Fibroblast of pulmonary artery (primary cell): ENCODE measurements at regions not wholly inside any gene's neighbourhood (a gene's known extent, or its start where the extent isn't known, plus 50 kb on each side); places are given as distances from the start of the nearest gene placed in this dataset.
A peak's percentile ranks its signal among the peaks of the same experiment; 100 is the strongest.

Source experiments
- DNase-seq: peaks from one replicate; pipeline ENCODE4 v3.0.0-alpha.2; 2010; ENCODE audit warnings: low read depth
- H3K4me3 ChIP-seq: replicated peaks from 2 replicates; pipeline ENCODE4 v1.5.1; 2011; ENCODE audit warnings: low read depth, mild to moderate bottlenecking, control low read depth, low read length, moderate library complexity
- TF ChIP-seq, protein P1 (sequence below): IDR thresholded peaks from 2 replicates; pipeline ENCODE4 v1.5.1; 2011; ENCODE audit warnings: mild to moderate bottlenecking, control low read depth, low read length, inconsistent platforms; ENCODE audit errors: missing control alignments

DNA sequence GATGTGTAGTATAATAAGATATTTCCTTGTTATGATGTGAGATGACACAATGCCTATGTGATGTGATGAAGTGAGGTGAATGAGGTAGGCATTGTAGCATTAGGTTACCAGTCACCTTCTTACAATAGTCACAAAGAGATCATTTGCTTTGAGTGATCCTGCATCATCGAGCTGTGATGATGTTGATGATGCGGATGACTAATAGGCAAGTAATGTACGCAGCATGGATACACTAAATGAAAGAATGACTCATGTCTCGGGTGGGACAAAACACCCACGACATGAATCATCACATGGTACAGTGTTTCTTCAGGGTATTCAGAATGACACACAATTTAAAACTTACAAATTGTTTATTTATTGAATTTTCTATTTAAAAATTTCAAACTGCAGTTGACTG is 806.3 kb upstream of the GJE1 start:
- H3K4me3 ChIP-seq, result peak overlapping the region; percentile 36
- TF ChIP-seq, protein P1, sequence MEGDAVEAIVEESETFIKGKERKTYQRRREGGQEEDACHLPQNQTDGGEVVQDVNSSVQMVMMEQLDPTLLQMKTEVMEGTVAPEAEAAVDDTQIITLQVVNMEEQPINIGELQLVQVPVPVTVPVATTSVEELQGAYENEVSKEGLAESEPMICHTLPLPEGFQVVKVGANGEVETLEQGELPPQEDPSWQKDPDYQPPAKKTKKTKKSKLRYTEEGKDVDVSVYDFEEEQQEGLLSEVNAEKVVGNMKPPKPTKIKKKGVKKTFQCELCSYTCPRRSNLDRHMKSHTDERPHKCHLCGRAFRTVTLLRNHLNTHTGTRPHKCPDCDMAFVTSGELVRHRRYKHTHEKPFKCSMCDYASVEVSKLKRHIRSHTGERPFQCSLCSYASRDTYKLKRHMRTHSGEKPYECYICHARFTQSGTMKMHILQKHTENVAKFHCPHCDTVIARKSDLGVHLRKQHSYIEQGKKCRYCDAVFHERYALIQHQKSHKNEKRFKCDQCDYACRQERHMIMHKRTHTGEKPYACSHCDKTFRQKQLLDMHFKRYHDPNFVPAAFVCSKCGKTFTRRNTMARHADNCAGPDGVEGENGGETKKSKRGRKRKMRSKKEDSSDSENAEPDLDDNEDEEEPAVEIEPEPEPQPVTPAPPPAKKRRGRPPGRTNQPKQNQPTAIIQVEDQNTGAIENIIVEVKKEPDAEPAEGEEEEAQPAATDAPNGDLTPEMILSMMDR, result no peak
- DNase-seq, result peak; percentile 97

DNA sequence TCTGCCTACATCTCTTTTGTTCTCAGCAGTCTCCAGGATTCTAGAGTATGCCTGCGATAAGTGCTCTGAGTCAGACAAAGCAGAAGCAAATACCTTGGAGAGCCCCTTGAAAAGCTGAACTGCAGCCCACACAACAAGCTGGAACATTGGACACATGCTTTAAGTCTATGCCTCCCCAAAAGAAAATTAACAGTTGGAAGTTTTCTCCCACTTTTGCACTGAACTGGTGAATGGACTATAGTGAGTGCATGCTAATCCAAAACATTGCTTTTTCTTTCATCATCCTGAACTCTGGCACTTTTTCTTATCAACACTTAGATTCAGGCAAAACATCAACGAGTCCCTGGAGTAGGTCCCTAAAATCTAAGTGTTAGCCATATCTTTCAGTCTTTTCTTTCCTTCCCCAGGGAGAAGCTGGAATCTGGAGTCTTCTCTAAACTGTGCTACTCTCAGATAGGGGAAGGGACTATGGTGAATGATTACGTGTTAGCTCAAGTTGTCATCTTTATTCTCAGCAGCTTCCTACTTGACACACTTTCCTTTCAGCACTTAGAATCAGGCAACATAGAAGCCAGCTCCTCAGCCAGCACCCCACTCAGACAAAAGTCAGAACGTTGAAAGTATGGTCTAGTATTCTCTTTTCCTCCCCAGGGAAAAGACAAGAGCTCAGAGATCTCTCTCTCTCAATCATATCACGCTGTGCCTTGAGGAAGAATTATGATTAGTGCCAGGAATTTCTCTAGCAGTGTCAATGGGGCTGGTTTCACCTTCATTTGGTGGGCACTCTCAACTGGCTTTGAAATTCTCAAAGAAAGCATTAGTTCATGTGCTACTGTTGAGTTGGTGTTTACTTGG is 811.0 kb upstream of the GJE1 start:
- peak; percentile 53 for DNase-seq

DNA sequence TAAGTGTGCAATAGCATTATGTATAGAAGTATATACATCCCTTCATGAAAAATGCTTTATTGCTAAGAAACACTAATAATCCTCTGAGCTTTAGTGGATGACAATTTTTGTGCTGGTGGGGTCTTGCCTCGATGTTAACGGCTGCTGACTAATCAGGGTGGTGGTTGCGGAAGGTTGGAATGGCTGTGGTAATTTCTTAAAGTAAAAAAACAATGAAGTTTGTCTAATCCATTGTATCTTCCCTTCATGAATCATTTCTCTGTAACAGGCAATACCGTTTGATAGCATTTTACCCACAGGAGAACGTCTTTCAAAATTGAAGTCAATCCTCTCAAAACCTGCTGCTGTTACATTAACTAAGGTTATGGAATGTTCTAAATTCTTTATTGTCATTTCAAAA is 816.5 kb upstream of the GJE1 start:
- DNase-seq, result no peak
- TF ChIP-seq, protein P1, result no peak
- H3K4me3 ChIP-seq, result no peak overlapping the region

More for the DNA sequence above, 811.0 kb upstream of the GJE1 start:
- TF ChIP-seq, protein P1, result no peak
- no peak overlapping the region for H3K4me3 ChIP-seq

DNA sequence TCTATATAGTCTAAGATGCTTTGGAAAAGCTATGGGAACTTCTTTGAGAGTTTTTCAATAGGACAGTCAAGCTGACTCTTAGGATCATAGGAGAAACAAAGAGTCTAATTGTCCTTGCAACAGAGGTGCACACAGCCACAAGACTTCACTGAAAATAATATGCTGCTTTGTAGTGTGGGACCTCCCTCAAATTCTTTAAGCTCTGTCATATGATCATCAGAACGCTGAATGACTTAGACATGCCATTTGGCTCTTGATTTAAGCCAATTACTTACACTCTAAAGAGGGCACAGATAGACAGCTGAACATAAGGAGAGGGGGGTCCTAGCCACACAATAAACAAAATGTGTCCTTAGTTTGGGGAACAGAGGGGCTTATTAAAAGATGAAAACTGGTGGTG is 818.7 kb upstream of the GJE1 start:
- TF ChIP-seq, protein P1, result no peak
- H3K4me3 ChIP-seq, result no peak overlapping the region
- DNase-seq, result no peak

DNA sequence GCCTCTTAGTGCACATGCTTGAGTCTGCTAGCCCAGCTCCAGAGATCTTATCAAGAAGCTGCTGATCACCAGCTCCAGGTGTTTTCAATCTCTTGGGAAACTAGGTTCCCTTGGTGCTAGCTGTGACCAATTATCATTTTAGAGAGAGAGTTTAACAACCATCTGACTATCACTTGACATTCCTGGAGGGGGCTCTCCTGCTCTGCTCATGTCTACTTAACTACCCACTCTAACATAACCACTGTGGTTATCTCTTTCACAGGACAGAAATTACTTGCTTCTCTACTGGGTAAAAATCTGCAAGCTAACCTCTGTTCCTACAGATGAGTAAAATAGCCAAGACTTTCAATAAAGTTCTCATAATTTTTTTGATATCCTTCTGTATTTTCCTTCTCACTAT is 823.4 kb upstream of the GJE1 start:
- DNase-seq, result peak; percentile 14
- TF ChIP-seq, protein P1, result no peak
- no peak overlapping the region for H3K4me3 ChIP-seq

DNA sequence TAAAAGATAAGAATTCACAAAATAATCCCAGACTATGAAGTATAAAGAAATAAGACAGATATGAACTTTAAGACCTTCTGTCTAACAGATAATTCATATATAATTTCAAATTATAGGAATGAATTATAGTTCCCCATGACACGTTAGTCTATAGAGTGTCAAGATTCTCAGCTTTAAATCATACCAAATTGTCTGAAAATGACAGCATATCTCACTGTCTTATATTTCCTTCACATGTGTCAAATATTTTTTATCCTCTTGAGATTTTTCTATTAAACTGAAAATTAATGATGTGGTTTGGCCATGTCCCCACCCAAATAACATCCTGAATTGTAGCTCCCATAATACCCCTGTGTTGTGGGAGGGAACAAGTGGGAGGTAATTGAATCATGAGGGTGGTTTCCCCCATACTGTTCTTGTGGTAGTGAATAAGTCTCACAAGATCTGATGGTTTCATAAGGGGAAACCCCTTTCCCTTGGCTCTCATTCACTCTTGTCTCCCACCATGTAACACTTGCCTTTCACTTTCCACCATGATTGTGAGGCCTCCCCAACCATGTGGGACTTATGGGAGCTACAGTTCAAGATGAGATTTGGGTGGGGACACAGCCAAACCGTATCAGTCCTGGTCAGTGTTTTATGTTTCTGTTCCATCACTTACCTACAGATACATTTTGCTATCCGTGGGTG is 825.3 kb upstream of the GJE1 start:
- TF ChIP-seq, protein P1, result no peak

DNA sequence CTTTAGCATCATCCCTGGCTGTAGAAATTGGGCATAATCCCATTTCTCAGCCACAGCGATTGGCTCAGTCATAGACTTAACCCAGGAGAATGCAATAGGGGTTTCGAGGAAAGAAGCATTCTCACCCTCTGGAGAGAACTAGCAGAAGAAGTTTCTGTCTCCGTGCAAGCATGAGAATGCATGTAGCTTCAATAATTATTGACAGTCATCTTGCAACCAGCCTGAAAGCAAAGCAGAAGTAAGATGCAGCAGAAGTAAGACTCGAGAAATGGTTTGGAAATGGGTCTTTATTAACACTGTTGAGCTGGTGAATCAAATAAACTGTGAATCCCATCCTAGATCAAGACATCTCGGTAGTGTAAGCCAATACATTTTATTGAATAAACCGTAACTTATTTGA is 828.8 kb upstream of the GJE1 start:
- no peak for DNase-seq
- TF ChIP-seq, protein P1, result no peak

More for the DNA sequence above, 825.3 kb upstream of the GJE1 start:
- no peak overlapping the region for H3K4me3 ChIP-seq
- no peak for DNase-seq

More for the DNA sequence above, 828.8 kb upstream of the GJE1 start:
- H3K4me3 ChIP-seq, result no peak overlapping the region
